ENCODE measurements at regions not wholly inside any gene's neighbourhood (a gene's known extent, or its start where the extent isn't known, plus 50 kb on each side); places are given as distances from the start of the nearest gene placed in this dataset.

- no peaks in the 10 kb centered on the region for H3K79me2 ChIP-seq (ENCODE audit: insufficient read depth, low read length)
- TF ChIP-seq CTCF (IDR thresholded peaks at IDR 0.05; ENCODE audit: low read length) (no peak), EZH2 (IDR thresholded peaks at IDR 0.05; ENCODE audit: borderline replicate concordance, low read length) (no peak)
- no peak overlapping the region for H3K4me3 ChIP-seq (ENCODE audit: low read depth, low read length, poor library complexity, severe bottlenecking)
- no peak overlapping the region for H3K27ac ChIP-seq (ENCODE audit: low read depth, low read length, poor library complexity, severe bottlenecking)
- H3K36me3 ChIP-seq (ENCODE audit: insufficient read depth, low read length), result no peaks in the 10 kb centered on the region
- no peak overlapping the region for H2AFZ ChIP-seq (ENCODE audit: low read length)
- no peaks in the 10 kb centered on the region; the same call in 1 of the 2 replicates for H3K27me3 ChIP-seq (ENCODE audit: insufficient read depth, low read length)
- no peak overlapping the region for H3K9ac ChIP-seq (ENCODE audit: low read length)
- no peaks in the 10 kb centered on the region for H4K20me1 ChIP-seq (ENCODE audit: insufficient read depth, low read length)
- no peaks in the 10 kb centered on the region for H3F3A ChIP-seq (ENCODE audit: insufficient read depth, low read length)
- H3K9me3 ChIP-seq (ENCODE audit: low read length), result no peaks in the 10 kb centered on the region
- no peaks in the 10 kb centered on the region for H3K9me2 ChIP-seq (ENCODE audit: low read depth, low read length)
- no peaks in the 10 kb centered on the region for H3K4me1 ChIP-seq (ENCODE audit: insufficient read depth, low read length, severe bottlenecking)
- no peak overlapping the region for H3K4me2 ChIP-seq (ENCODE audit: low read length)
These were observed 334.4 kb downstream of the GADD45G start for GRCh38 chr9:89939181-89939580.

GRCh38 chr9:89939626-89940292, 334.9 kb downstream of the GADD45G start:
- Histone ChIP-seq H3K9me2 (ENCODE audit: low read depth, low read length) (no peaks in the 10 kb centered on the region), H3K4me3 (ENCODE audit: low read depth, low read length, poor library complexity, severe bottlenecking) (no peak overlapping the region), H3K79me2 (ENCODE audit: insufficient read depth, low read length) (no peaks in the 10 kb centered on the region), H3F3A (ENCODE audit: insufficient read depth, low read length) (no peaks in the 10 kb centered on the region), H3K27me3 (ENCODE audit: insufficient read depth, low read length) (no peaks in the 10 kb centered on the region; the same call in 1 of the 2 replicates), H2AFZ (ENCODE audit: low read length) (no peak overlapping the region), H4K20me1 (ENCODE audit: insufficient read depth, low read length) (no peaks in the 10 kb centered on the region), H3K9ac (ENCODE audit: low read length) (no peak overlapping the region), H3K9me3 (ENCODE audit: low read length) (no peaks in the 10 kb centered on the region), H3K4me1 (ENCODE audit: insufficient read depth, low read length, severe bottlenecking) (no peaks in the 10 kb centered on the region), H3K27ac (ENCODE audit: low read depth, low read length, poor library complexity, severe bottlenecking) (no peak overlapping the region), H3K4me2 (ENCODE audit: low read length) (no peak overlapping the region), H3K36me3 (ENCODE audit: insufficient read depth, low read length) (no peaks in the 10 kb centered on the region)
- TF ChIP-seq CTCF (IDR thresholded peaks at IDR 0.05; ENCODE audit: low read length), result no peak
- no peak for TF ChIP-seq EZH2 (IDR thresholded peaks at IDR 0.05; ENCODE audit: borderline replicate concordance, low read length)

- Histone ChIP-seq H3K27me3 (ENCODE audit: insufficient read depth, low read length) (no peaks in the 10 kb centered on the region; the same call in 1 of the 2 replicates), H3K4me1 (ENCODE audit: insufficient read depth, low read length, severe bottlenecking) (no peaks in the 10 kb centered on the region), H3K9me3 (ENCODE audit: low read length) (no peaks in the 10 kb centered on the region), H3K27ac (ENCODE audit: low read depth, low read length, poor library complexity, severe bottlenecking) (no peak overlapping the region), H3K4me3 (ENCODE audit: low read depth, low read length, poor library complexity, severe bottlenecking) (no peak overlapping the region), H3K4me2 (ENCODE audit: low read length) (no peak overlapping the region), H3K9ac (ENCODE audit: low read length) (no peak overlapping the region), H3K79me2 (ENCODE audit: insufficient read depth, low read length) (no peaks in the 10 kb centered on the region), H4K20me1 (ENCODE audit: insufficient read depth, low read length) (no peaks in the 10 kb centered on the region), H2AFZ (ENCODE audit: low read length) (no peak overlapping the region), H3F3A (ENCODE audit: insufficient read depth, low read length) (no peaks in the 10 kb centered on the region), H3K36me3 (ENCODE audit: insufficient read depth, low read length) (no peaks in the 10 kb centered on the region), H3K9me2 (ENCODE audit: low read depth, low read length) (no peaks in the 10 kb centered on the region)
- no peak for TF ChIP-seq EZH2 (IDR thresholded peaks at IDR 0.05; ENCODE audit: borderline replicate concordance, low read length)
- TF ChIP-seq CTCF (IDR thresholded peaks at IDR 0.05; ENCODE audit: low read length), result no peak
These were observed 335.8 kb downstream of the GADD45G start for GRCh38 chr9:89940625-89941024.

Measured in OCI-LY1 (cell line).